Esophagus mucosa (tissue), 1 donor: ENCODE measurements at regions not wholly inside any gene's neighbourhood (a gene's known extent, or its start where the extent isn't known, plus 50 kb on each side); places are given as distances from the start of the nearest gene placed in this dataset.
"Not testable (repeated sequence)": the region's sequence is repeated elsewhere in the genome, so short reads cannot be mapped to it uniquely, and the experiment has no call there.

ENCODE experiments used
- ATAC-seq: fragments of 200-7000 bp; cut with Tn5 transposase; one replicate; pipeline ENCODE4 v1.9.1; 2020
- donor health status: DM: yes; HTN: yes; CAD: no.

DNA sequence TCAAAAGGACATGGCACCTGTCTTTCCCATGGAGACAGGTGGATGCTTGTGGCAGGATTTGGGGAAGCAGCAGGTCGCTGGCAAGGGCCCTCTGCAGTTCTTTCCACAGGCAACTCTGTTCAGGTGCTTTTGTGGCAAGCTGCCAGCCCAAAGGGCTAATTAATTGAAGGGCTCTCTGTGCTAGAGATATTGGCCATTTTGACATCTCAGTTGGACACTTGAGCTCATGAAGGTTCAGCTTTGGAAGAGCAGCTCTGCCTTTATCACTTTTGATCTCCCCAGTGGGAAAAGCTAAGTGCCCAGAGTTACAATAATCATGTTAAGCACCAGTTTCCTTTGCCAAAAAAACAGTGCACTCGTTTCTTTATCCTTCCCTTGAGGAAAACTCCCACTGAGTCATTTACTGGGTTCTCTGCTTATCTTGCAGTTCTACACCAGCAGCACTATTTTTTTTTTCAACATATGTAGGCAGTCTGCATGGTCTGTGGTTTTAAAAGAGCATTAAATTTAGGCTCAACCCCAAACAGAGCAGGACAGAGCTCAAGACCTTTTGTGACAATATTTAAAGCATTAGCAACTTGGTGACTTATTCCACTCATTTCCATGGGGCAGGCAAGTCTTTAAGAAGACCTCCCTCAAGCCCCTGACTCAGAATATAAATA lies 336.4 kb upstream of the RASGEF1B start:
- no peak for ATAC-seq

DNA sequence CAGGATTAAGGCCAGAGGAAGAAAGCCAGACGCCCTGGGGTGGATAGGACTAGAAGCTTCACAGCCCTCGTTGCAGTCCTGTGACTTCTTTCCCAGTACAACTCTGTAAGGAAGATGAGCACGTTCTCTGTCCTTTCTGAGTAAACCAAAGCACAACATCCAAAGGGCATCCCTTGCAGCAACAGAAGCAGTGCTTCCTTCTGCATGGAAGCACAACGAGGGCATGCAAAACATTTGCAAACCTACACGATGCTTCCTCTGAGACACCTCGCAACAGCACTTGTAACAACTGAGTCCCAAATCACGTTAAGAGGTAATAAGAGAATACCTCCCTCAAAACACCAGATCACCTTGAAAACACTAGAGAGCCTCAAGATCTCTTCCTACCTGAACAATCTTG lies 335.7 kb upstream of the RASGEF1B start:
- no peak for ATAC-seq

DNA sequence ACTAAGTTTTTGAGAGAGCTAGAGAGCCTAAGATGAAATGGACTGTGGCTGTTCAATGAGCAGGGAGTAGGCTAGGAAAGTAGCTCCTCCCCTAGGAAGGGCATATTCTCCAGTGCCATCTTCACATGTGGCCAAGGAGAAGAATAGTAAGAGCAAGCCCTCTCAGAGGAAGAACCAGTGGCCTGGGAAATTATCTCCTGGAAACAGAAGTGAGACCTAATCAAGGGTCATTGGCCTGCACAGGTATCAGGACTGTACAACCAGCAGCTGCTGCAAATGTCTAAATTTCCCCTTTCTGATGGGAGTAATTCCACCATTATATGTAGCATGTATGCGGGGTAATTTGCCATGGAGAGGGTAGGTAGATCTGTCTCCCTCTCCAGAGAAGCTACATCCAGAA lies 334.8 kb upstream of the RASGEF1B start:
- no peak for ATAC-seq

DNA sequence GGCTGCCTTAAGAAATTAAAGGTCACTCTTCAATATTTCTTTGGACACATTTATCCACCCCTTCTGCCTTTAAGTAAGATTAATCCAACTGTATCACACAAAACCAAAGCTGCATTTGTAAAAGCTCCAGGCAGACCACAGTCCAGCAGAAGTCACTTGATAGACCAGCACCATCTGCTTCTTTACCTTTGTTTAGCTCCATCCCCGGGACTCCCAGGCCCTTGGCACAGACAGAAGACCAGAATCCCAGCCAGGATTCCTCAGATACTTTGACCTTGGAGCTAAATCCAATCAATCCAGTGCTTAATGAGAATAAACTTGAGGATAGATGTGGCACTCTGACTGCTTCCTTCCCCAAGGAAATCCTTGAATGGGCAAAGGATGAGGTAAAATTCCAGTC lies 333.1 kb upstream of the RASGEF1B start:
- ATAC-seq: no peak

DNA sequence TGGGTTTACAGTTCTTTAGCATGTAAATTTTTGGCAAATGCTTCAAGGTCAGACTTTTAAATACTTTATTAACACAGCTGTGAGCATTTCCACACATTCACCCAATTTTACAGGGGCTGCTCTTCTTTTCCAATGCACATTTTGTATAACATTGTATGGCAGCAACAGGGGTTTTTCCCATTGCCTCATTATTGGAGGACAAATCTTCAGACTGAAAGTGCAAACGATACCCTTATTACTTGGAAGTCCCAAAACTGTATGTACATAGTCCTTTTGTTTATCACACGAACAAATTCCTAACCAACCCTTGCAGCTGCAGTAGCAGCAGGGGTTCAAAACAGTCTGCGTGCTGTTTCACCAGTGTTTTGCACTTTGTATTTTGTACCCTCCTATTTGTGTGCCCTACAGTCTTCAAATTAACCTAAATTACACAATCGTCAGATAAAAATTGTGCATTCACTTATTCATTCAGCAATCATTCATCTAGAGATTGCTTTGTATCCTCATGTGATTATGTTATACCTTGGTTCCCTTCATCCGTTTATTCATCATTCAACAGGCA lies 330.7 kb upstream of the RASGEF1B start:
- ATAC-seq: no peak

GRCh38 chr4:81799371-81799770 lies 327.7 kb upstream of the RASGEF1B start:
- ATAC-seq: no peak

DNA sequence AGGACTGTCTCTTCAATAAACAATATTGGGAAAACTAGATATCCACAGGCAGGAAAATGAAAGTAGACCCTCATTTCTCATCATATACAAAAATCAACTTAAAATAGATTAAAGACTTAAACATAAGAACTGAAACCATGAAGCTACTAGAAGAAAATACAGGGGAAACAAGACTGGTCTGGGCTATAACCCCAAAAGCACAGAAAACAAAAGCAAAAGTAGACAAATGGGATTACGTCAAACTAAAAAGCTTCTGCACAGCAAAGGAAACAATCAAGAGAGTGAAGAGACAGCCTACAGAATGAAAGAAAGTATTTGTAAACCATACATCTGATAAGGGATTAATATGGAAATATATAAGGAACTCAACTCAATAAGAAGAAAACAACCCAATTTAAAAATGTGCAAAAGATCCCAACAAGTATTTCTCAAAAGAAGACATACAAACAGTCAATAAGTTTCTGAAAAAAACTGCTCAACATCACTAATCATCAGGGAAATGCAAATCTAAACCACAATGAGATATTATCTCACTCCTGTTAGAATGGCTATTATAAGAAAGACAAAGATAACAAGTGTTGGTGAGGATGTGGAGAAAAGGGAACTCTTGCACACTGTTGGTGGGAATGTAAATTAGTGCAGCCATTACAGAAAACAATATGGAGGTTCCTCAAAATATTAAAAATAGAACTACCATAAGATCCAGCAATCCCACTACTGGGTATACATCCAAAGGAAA lies 325.3 kb upstream of the RASGEF1B start:
- ATAC-seq: no peak

DNA sequence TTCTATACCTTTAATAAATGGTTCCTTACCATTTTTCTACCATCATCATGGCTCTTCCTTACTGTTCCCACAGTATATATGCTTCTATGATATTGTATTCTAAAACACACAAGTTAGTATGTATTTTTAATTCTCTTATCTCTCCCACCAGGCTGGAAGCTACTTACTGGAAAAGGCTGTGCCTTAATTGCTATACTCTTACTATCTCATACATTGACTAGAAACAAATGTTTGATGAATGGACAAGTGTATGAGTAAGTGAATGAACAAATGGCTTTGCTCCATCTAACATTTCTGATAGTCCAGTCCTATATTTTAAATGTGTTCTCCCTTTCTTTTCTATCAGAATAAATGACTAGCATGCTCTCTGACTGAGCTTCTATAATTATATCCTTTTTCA lies 320.8 kb upstream of the RASGEF1B start:
- ATAC-seq: no peak

DNA sequence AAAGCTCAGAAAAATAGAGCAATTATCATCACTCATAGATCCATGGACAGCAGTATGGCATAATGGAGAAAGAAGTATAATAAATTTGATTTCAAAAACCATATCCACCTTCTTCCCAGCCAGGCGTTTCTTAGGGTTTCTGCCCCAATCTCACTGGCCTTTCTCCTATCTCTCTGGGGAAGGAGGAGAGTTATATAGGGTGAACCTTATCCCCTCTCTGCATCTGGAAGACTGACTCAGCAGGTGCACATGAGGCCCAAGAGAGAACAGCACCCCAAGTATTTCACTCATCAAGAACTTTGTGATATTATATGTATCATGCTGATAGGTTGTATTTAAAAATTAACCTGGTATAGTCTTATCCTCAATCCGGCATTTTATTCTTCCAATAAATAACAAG lies 318.8 kb upstream of the RASGEF1B start:
- ATAC-seq: no peak

DNA sequence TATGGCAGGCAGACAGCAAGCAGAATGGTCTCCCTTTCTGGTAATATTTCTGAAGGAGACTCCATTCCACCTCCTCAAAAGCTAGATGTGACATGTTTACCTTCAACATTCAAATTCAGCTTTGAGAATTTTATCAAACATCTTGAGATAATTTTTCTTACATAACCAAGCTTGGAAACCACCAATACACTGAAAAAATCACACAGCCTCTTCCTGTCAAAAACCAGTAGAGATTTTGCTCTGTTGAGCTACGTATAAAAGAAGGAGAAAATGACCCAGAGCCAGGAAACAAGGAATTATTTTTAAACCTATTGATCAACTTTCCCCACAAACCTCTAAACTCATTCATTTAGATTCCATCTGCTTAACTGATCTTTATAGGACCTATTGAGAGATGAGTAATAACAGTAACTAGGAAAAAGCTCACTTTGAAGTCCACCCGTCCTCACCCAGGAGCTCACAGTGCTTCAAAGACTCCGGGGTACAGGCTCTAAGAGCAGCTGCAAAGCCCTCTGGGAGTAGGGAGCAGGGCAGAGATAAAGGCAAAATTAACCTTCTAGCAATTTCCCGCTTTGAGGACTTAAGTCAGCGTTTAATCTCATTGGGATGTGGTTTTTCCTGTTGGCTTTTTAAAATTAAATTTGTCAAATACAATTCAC lies 318.2 kb upstream of the RASGEF1B start:
- no peak for ATAC-seq

- no peak for ATAC-seq
These were observed 317.5 kb upstream of the RASGEF1B start for GRCh38 chr4:81789158-81789557.

DNA sequence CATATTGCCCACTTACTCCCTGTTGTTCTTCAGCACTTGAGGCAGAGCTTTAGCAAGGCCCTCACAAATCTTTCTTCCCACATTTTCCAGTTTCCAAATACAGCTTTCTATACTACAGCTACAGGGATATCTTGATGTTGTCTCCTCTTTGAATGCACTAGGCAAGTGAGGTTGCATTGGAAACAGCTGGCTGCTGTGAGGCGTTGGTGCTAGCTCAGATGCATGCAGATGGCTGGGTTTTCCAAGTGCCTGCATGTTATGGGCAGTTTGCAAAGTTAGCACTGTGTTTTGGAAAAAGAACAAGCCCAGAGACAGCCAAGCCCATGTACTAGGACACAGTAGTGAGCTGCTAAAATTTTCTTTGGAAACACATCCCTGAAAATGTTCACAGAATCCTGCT lies 315.1 kb upstream of the RASGEF1B start:
- ATAC-seq: no peak

DNA sequence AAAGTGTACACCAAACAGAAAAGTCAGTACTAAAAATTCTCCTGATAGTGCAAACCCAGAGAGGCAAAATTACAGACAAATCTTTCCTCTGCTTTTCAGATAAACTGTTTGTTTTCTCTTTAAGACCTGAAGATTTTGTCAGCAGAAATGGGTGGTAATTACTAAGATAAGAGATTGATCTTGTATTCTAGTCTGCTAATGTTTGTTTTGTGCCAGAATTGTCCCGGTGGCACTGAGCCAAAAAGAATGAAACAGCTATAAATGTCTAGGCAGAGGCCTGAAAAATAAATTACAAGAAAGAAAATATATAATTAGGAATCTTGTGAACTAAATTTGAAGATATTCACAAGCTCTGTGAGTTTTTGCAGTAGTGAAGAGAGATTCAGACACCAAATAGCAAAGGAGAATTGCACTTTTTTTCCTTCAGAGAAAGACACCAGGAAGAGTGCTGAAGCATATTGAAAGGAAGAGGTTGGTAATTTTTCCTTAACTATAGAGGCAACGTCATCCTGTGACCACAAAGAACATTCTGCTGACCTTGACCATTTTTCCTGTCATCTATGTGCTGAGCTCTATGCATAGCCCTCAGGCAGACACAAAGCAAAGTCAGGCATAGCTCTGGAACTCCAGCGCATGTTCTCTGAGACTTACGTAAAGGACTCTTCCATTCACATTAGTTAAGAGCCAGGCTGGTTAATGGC lies 314.5 kb upstream of the RASGEF1B start:
- no peak for ATAC-seq

DNA sequence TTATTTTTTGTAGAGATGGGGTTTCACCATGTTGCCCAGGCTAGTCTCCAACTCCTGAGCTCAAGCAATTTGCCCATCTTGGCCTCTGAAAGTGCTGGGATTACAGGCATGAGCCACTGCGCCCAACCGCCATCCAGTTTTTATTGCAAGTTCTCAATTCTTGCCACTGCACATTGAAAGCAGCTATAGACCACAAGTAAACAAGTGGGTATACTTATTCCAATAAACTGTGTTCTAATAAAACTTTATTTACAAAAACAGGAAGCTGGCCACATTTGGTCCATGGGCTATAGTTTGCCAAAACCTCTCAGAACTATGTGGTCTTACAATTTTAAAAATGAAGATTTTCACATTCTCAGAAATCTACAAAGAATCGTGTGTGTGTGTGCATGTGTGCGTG lies 313.6 kb upstream of the RASGEF1B start:
- ATAC-seq: no peak

DNA sequence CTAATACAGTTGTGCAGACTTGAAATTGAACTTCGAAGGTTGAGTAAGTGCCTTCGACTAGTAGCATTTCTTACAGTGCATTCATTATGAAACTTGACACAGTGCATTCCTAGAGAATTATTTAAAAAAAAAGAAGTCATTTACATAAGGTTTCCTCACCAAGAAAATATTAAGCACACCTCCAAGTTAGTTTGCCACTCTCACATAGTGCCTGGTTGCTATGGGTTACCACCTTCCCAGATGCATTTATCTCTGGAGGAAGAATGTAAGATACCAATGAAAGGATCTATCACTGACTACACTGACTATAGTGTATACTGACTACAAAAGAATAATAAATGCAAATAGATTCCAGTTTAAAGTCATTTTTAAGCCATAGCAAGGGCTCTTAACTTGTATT lies 311.9 kb upstream of the RASGEF1B start:
- ATAC-seq: no peak

DNA sequence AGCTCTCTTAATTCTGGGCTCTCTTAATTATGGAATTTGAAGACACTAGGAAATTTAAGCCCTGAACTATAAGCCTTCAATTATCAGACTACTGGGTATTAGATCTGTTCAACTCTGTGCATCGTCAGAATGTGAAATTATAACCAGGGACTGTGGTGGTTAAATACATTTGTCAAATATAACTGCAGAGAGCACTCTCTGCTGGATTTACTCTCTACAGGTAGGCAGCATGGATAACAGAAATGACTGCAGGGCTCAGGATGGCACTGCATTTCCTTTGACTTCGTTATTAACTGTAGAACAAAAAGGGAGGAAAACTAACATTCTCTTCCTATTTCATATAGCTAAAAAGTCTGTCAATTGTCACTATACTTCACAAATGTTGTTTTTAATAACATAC lies 310.1 kb upstream of the RASGEF1B start:
- no peak for ATAC-seq

GRCh38 chr4:81777718-81778117 lies 306.0 kb upstream of the RASGEF1B start:
- ATAC-seq: not testable (repeated sequence)

- no peak for ATAC-seq
These were observed 305.1 kb upstream of the RASGEF1B start for GRCh38 chr4:81776794-81777193.

GRCh38 chr4:81773557-81773956 lies 301.9 kb upstream of the RASGEF1B start:
- ATAC-seq: no peak

GRCh38 chr4:81771721-81772120 lies 300.0 kb upstream of the RASGEF1B start:
- no peak for ATAC-seq

- no peak for ATAC-seq
These were observed 297.5 kb upstream of the RASGEF1B start for GRCh38 chr4:81769244-81769643.

DNA sequence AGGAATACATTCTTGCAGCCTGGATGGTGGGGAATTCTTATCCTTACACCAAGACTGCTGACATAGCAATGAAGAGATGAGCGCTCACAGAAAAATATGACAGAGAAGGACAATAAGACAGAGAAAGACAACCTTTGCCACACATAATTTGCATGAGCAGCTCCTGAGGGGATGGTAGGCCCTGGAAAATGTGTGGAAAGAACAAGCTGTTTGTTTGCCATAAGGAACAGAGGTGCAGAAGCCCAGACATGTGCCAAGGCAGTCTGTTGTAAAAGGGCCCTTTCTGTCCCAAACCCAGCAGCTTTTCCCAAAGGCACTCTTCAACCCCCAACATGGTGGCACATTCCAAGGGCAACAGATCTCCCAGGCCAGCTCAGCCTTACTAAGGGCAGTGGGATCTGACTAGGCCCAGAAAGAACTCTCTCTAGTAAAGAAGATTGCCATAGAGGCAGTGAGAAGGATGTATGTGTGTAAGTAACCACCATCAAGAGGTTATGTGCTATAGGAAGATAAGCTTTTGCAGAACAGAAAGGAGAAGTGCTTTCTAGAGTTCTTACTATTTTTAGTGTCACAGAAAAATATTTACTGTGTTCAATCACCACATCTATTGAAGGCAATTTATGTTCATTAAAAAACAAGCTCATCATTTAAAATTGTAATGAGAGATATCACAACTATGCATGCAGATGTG lies 287.0 kb upstream of the RASGEF1B start:
- no peak for ATAC-seq
